ENCODE measurements at regions not wholly inside any gene's neighbourhood (a gene's known extent, or its start where the extent isn't known, plus 50 kb on each side); places are given as distances from the start of the nearest gene placed in this dataset.

DNA sequence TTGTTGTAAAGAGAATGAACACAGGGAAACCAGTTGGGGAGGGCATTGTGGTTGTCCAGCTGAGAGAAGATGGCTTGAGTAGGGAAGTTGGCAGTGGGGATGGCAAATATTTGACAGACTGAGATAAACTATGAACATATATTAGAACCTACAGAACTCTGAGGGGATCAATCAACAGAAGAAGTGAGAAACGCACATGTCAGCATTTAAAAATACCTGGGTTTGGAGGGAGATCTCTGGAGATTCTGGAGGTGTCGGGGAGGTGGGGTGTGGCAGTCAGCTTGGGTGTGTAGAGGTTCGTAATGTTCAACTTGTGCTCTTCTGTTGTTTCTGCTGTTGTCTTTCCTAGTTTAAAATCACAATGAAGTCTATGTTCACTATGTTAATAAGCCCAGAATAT is 517.8 kb downstream of the AACS start:
- DNase-seq = no peak

DNA sequence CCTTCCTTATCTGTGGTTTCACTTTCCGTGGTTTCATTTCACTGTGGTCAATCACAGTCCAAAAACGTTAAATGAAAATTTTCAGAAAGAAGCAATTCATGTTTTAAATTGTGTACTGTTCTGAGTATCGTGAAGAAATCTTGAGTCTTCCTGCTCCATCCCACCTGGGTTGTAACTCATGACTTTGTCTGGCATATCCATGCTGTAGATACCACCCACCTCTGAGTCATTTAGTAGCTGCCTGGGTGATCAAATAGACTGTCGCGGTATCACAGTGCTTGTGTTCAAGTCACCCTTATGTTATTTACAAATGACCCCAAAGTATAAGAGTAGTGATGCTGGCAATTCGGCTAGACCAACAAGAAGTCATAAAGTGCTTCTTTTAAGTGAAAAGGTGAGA is 521.2 kb downstream of the AACS start:
- no peak for DNase-seq

DNA sequence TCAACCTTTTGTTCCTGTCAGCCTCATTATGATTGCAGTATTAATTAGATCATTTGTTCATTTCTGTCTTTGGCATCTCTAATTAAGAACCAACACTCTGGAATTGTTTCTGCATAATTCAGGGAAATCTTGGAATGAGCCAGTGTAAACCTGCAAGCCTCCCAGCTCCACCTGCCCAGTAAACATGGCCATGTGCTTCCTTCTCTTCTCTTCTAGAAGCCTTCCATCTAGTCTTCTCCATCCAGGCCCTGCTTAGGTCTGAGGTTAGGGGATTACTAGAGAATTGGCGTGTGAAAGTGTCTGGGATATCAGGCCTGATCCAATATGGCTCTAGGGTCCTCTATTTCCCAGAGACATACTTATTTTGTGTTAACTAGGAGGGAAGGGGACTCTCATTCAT is 528.0 kb downstream of the AACS start:
- DNase-seq = no peak

DNA sequence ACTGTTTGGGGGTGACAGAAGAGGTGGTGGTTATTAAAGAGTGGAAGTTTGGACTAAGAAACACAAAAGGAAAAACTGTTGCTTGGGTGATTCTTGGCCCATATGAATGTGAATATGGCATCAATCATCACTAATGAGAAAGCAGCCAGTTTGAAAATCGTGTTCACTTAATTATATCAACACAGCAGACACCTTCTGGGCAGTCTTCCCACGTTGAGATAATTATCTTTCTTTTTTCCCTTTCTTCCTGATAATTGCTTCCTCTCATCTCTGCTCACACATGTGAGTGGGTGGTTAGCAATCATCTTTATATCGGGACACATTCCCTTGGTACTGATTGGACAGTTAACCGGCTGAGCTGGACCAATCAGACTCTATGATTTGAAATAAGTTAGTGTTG is 539.7 kb downstream of the AACS start:
- no peak for DNase-seq

DNA sequence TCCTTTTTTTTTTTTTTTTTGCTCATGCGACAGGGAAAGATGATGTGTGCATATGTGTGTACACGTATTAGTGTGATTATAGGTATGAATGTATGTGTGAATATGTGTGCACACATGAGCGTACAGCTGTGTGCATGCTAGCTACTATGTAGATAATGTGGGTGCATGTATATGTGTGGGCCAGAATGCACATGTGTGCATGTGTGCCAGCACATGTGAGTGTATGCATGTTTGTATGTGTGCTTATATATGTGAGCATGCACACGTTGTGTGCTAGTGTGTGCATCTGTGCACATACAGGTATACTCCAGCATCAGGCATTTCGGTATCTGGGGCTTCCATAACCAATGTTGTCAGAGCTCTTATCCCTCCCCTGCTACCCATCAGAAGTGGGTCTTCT is 541.1 kb downstream of the AACS start:
- no peak for DNase-seq

DNA sequence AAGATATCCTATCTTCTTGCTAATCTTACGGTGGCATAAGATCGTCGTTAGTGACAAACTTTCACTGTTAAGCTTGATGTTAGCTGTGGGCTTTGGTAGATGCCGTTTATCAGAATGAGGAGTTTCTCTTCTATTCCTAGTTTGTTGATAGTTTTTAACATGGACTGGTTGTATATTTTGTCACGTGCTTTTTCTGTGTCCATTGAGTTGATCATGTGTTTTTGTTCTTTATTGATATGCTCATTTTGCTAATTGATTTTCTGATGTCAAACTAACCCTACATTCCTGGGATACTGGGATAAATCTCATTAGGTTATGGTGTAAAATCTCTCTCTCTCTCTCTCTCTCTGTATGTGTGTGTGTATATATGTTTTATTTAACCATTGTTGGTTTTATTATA is 545.1 kb downstream of the AACS start:
- no peak for DNase-seq

DNA sequence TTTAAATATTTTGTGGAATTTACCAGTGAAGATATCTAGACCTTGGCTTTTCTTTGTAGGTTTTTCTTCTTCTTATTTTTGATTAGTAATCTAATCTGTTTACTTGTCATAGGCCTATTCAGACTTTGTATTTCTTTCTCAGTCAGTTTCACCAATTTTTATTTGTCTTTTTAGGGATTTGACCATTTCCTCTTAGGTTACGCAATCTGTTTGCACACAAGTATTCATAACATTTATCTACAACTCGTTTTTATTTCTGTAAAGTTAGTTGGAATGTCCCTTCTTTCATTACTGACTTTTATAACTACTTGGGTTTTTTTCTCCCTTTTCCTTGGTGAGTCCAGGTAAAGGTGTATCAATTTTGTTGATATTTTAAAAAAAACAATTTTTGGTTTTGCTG is 545.7 kb downstream of the AACS start:
- DNase-seq = no peak

DNA sequence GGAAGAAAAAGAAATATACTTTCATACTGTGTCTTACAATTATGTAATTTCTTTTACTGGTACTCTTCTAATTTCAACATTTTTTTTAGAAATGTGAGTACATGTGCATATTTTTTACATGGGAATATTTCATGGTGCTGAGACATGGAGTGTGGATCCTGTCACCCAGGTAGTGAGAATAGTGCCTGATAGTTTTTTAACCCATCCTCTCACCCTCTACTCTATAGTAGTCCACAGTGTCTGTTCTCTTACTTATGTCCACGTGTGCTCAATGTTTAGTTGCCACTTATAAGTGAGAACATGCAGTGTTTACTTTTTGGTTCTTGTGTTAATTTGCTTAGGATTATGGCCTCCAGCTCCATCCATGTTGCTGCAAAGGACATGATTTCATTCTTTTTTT is 548.8 kb downstream of the AACS start:
- no peak for DNase-seq

DNA sequence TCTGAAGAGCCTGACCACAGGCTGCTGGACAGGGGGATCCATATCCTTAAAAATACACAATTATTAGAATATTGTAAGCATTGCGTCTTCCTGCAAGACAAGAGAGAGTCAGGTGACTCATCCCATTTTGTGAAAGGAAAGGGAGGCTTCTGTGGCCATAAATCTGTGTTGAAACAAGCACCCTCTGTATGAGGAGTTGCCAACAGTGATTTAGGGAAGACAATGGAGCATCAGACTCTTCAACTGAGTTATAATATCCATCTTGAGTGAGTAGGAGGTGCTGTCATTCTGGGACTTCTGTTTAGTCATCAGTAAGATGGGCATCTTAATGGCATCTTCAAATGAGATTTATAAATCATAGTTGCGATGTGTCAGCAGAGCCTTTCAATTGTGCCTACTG is 554.5 kb downstream of the AACS start:
- no peak for DNase-seq

DNA sequence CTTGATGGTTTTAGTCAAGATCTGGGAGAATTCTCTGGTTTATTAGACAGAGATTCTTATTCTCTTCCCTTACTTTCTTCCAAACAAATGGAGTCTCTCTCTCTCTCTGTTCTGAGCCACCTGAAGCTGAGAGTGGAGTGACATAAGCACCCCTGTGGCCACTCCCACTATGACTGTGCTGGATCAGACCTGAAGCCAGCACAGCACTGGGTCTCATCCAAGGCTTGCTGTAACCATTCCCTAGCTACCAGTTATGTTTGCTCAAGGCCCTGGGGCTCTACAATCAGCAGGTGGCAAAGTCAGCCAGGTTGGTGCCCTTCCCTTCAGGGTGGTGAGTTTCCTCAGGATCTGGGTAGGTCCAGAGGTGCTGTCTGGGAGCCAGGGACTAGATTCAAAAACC is 568.5 kb downstream of the AACS start:
- DNase-seq = no peak

DNA sequence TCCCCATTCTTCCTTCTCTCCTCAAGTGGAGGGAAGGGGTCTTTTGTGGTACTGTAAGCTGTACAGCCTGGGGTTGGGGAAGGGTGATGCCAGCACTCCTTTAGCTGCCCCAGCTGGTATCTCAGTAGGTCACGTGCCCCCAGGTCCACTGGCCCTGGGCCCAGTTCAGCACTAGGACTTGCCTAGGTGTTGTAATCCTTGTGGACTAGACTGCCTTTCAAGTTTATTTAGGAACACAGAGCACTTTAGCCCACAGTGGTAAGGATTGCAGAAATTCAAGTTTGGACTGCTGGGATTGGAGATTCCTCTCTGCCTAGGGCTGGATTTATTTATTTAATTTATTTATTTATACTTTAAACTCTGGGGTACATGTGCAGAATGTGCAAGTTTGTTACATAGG is 569.6 kb downstream of the AACS start:
- no peak for DNase-seq

DNA sequence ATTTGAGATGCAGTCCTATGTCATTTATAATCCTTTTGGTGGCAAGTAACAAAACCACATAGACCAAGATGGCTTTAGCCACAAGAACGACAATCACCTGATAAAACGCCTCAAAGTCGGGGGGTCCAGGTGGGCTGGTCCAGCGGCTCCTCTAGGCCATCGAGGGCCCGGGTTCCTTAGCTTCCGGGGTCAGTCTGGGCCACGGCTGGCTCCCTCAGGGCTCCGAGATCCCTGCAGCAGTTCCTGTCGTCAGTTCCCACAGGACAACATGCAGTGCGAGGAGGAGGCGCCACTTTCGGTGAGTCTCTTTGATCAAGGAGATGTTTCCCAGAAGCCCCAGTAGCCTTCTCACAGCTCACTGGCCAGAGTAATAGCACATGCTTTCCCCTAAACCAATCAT is 574.6 kb downstream of the AACS start:
- no peak for DNase-seq

DNA sequence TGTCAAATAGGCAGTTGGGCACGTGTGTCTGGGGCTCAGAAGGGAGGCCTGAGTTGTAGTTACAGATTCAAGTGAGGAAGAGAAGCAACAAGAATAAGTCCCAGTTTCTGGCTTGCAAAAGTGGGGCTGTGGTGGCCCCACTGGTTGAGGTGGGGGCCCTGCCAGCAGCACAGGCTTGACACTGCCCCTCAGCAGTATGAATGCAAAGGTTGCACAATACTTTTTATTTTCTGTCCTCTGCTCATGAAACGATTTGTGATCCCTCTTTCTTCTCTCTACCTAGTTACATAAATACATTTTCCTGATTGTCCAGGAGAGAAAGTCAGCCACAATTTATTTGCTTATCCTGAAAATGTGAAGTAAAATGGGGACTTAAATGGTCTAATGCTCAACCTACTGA is 577.8 kb downstream of the AACS start:
- no peak for DNase-seq

DNA sequence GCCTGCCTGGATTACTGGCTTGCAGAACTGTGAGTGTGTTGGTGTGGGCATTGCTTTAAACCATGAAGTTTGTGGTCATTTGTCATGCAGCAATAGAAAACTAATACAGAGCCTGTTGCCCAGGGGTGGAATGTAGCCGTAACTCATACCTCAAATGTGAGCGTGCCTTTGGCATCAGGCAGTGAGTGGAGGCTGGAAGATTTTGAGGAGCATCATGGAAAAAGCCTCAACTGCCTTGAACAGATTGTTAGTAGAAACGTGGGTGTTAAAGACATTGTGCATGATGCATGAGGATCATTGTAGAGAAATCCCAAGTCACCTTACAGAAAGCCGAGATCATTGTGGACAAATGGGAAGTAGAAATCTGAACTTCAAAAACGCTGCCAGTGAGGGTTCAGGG is 580.5 kb downstream of the AACS start:
- DNase-seq = no peak

DNA sequence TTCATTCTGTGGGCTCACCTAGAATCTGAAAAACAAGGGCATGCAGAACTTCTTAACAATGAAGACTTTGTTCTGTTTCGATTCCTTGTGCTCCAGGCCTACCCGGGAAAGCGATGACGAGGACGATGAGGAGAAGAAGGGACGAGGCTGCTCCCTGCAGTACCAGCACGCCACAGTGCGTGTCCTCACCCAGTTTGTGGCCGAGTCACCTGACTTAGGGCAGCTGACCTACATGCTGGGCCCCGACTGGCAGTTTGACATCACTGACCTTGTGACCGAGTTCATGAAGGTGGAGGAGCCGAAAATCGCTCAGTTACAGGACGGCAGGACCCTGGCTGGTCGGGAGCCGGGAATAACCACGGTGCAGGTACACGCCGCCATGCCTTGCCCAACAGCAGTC is 585.4 kb downstream of the AACS start:
- no peak for DNase-seq

DNA sequence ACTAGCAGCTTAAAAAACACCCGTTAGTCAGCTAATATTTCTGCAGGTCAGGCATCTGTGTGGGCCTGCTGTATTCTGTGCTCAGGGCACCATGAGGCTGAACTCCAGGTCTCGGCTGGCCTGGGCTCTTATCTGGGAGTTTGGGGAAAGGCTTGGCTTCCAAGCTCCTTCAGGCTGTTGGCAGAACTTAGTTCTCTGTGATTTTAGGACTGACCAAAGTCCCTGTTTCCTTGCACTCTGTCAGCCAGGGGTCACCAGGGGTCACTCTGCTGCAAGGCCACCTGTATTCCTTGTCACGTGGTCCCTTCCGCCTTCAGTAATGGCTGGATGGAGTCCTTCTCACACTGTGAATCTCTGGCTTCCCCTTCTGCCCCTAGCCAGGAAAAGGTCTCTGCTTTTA is 586.4 kb downstream of the AACS start:
- DNase-seq = no peak

DNA sequence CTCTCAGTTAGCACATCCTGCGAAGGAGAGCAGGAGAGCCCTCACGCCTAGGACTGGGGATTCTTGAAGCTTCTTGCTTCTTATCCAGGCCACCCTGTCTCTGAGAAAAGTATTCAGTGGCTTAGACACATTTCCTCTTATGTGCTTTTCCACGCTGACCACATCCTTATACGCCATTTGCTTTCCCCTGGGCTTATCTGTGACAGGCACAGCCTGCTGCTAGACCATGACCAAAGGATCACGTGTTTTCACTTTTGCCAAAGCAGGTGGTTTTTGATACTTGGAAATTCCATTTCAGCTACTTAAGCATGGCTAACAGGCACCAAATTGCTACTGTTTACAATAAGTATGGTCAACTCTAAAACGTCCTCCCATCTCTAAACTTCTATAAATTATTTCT is 587.4 kb downstream of the AACS start:
- DNase-seq = no peak

DNA sequence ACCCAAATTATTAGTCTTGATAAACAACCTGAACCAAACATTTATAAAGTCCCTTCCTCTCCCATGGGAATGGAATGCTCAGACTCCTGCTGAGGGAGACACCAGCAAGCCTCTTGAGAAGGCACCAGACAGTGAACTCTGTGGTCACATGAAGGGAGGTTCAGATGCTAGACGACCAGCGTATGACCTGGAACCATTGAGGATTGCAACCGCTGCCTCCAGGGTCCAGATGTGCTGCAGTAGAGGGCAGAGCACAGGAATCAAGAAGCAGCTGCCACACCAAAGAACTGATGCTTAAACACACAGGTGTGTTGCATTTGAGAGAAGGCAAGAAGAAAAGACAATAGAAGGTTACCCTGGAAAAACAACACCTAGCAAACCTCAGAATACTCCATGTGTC is 592.4 kb downstream of the AACS start:
- DNase-seq = no peak

DNA sequence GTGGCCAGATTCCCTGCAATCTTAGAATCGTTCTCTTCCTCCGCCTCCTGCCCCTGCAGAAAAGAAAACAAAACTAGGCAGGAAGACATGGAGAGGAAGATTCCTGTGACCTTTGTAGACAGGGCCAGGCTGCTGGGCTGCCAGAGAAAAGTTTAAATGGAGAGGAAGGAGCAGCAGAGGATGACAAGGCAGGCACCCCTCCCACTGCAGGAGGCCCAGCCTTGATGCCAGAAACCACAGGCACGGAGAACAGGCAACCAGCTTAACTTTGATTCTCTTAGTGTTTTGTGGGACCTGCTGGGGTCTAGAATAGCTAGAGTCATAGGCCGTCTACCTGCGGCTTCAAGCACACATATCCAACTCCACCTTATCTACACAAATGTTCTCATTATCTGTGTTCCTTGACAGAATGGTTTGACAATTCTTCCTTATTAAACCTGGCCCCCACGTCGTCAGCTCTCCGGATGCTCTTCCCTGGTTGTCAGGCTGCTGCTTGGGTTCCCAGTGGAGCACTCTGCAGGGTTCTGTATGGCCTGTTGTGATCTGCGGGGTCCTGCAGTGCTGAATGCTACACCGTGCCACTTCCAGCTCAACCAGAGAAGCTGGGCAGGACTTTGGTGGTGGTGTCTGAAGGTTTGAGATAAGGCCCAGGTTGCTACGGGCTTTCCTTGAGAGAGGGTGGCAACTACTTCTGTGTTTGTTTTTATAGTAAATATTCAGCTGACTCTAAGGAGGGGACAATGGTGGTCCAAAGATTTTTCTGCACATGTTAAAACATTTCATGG is 609.5 kb downstream of the AACS start:
- DNase-seq = no peak

DNA sequence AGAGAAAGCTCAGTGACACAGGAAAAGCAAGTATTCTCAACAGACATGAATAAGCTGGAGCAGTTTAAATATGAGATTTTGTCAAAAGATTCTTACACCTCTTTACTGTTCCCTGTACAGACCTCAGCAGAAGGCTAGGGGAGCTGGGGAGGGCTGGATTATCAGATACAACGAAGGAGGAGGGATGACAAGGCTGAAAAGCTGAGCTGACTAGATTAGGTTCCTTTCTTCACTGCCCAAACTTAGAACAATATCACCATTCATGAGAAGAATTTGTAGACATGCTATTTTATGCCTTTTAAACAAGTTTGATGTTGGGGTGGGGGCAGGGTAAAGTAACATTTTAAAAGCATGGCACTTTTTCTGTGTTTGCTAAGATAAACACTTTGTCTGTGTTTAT is 611.1 kb downstream of the AACS start:
- DNase-seq = no peak

DNA sequence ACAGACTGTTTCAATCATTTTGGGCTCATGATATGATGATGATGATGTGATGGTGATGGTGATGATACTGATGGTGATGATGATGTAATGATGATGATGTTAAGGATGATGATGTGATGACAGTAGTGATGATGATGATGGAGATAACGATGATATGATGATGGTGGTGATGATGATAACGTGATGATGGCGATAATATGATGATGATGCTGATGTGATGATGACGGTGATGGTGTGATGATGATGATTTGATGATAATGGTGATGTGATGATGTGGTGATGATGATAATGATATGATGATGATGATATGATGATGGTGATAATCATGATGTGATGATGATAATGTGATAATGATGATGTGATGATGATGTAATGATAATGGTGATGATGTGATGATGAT is 612.6 kb downstream of the AACS start:
- no peak for DNase-seq

DNA sequence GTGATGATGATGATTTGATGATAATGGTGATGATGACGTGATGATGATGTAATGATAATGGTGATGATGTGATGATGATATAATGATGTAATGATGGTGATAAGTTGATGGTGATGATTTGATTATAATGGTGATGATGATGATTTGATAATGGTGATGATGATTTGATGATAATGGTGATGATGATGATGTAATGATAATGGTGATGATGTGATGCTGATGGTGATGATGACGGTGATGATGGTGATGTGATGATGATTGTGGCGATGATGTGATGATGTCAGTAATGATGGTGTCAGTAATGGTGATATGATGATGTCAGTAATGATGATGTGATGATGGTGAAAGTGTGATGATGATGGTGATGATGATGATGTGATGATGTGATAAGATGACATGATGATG is 613.4 kb downstream of the AACS start:
- no peak for DNase-seq

DNA sequence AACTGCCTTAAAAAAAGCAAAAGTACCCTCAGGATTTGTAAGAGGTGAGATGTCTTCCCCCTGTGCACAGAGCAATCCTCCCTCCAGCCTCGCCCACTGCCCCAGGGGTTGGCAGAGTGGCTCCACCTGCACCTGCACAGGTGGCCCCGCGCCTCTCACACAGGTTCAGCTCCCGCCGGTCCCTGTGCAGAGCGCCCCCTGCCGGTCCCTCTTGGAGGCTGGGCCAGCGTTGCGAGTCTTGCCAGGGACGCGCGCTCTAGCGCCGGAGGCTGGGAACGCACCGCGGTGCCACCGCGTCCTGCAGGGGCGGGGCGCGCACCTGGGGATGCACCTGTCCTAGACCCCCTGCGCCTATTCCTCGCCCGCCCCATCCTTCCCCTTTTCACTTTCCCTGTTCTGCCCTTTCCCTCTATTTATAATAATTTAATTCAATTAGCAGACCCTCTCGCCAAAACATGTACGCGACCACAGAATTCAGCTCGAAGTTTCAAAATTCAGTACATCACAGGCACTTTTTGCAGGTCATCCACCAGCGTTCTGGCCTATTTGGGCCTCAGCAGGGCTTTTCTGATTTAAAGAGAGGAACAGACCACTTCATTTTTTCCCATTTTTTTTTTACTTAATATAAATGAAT is 618.6 kb downstream of the AACS start:
- DNase-seq = peak; percentile 2

DNA sequence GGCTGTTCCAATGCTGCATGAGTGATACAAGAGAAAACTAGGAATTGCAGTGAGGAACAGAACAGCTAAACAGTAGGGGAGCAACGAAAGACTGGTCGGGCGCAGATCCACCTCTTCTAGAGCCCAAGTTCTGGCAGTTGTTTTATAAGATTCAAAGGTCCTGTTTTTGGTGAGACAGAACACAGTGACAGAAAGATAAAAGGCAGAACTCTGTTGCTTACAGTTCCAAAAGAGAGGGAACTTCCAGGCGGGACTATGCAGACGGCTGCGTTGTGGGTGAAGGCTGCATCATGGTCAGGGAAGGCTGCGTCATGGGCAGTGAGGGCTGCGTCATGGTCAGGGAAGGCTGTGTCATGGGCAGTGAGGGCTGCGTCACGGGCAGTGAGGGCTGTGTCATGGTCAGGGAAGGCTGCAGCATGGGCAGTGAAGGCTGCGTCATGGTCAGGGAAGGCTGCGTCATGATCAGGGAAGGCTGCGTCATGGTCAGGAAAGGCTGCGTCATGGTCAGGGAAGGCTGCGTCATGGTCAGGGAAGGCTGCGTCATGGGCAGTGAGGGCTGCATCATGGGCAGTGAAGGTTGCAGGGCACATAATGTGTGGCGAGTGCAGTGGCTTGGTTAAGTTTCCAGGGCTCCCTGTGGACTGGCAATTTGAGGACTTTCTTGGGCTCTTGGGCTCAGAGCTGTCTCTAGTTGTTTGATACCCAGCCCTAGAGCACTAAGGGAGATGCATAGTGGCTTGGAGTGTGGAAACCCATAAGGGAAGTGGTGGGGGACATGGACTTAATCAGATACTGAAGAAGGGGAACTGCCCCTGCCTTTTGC is 619.9 kb downstream of the AACS start:
- DNase-seq = no peak

Data from midbrain (tissue), 1 donor.